Thyroid gland (tissue), 4 donors: ENCODE measurements at regions not wholly inside any gene's neighbourhood (a gene's known extent, or its start where the extent isn't known, plus 50 kb on each side); places are given as distances from the start of the nearest gene placed in this dataset.

Experiments used
- POLR2A ChIP-seq, 2 donors: fragments of 450-650 bp; IDR thresholded peaks; one replicate each; pipeline ENCODE4 v1.6.1; 2017; ENCODE audit warnings: antibody characterized with exemption in 2 of 2, mild to moderate bottlenecking in 2 of 2, moderate library complexity in 1 of 2
- TF ChIP-seq, protein P1 (sequence below), 6 experiments: fragments of 200-600 bp in 3 of 6; fragments of 450-650 bp in 3 of 6; sonication (generic) in 3 of 6; IDR thresholded peaks; one replicate each; pipeline ENCODE4 v1.5.1; 2016 to 2019; ENCODE audit warnings: antibody characterized with exemption in 6 of 6, mild to moderate bottlenecking in 2 of 6, inconsistent platforms in 1 of 6, moderate library complexity in 1 of 6

DNA sequence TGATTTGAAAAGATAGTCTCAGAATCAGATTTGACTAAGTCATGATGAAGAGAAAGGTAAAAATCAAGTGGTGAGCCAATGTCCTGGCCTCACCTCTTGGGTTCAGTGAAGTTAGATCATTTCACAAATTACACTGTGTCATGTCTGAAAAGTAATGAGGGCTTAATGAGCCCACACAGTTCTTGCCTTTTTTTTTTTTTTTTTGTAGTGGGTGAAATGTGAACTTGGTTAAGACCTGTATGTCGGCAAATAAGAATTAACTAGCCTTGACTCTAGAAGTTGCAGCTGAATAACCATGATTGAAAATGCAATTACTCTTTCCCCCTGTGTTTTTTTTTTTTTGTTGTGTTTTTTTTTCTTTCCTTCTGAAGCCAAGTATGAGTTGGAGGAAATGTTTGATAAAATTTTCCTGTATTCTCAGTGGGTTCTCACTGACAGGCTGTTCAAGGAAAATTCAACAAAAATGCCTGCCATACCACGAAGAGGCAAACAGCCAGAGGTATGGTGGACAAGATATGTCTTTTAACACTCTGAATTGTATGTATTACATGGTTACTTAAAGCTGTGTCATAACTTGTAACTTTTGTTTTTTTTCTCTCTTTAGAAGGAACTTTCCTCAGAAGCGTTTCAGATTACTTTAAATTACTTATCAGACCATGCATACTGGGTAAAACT is 135.2 kb upstream of the MLIP start:
- TF ChIP-seq, protein P1, sequence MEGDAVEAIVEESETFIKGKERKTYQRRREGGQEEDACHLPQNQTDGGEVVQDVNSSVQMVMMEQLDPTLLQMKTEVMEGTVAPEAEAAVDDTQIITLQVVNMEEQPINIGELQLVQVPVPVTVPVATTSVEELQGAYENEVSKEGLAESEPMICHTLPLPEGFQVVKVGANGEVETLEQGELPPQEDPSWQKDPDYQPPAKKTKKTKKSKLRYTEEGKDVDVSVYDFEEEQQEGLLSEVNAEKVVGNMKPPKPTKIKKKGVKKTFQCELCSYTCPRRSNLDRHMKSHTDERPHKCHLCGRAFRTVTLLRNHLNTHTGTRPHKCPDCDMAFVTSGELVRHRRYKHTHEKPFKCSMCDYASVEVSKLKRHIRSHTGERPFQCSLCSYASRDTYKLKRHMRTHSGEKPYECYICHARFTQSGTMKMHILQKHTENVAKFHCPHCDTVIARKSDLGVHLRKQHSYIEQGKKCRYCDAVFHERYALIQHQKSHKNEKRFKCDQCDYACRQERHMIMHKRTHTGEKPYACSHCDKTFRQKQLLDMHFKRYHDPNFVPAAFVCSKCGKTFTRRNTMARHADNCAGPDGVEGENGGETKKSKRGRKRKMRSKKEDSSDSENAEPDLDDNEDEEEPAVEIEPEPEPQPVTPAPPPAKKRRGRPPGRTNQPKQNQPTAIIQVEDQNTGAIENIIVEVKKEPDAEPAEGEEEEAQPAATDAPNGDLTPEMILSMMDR (IDR thresholded peaks at IDR 0.05) = no peak
- no peak for TF ChIP-seq POLR2A (IDR thresholded peaks at IDR 0.05)
